Loucy (cell line): ENCODE measurements at regions not wholly inside any gene's neighbourhood (a gene's known extent, or its start where the extent isn't known, plus 50 kb on each side); places are given as distances from the start of the nearest gene placed in this dataset.

Experiments
- H2AFZ ChIP-seq: fragments of 200-600 bp; sonication (generic); 2 replicates; pipeline ENCODE4 v1.6.0; 2016; ENCODE audit warnings: antibody characterized with exemption, mild to moderate bottlenecking, low read length, moderate library complexity
- H3F3A ChIP-seq: fragments of 200-600 bp; 2 replicates; pipeline ENCODE4 v1.6.0; 2016; ENCODE audit warnings: antibody characterized with exemption, low read depth, mild to moderate bottlenecking
- H3K27me3 ChIP-seq: fragments of 200-600 bp; sonication (generic); 2 replicates; pipeline ENCODE4 v1.6.1; 2014; ENCODE audit warnings: low read length, mild to moderate bottlenecking; ENCODE audit not compliant: insufficient read depth, poor library complexity, severe bottlenecking
- H3K36me3 ChIP-seq: fragments of 200-600 bp; sonication (generic); 2 replicates; pipeline ENCODE4 v1.6.1; 2016; ENCODE audit warnings: low read length; ENCODE audit not compliant: insufficient read depth
- H3K4me1 ChIP-seq: fragments of 200-600 bp; sonication (generic); 2 replicates; pipeline ENCODE4 v1.5.1; 2014; ENCODE audit warnings: low read length, mild to moderate bottlenecking; ENCODE audit not compliant: insufficient read depth, poor library complexity, severe bottlenecking
- H3K4me2 ChIP-seq: fragments of 200-600 bp; sonication (generic); 2 replicates; pipeline ENCODE4 v1.6.0; 2014; ENCODE audit warnings: antibody characterized with exemption, low read length, low read depth, mild to moderate bottlenecking; ENCODE audit not compliant: poor library complexity, severe bottlenecking
- H3K4me3 ChIP-seq: fragments of 200-600 bp; sonication (generic); 2 replicates; pipeline ENCODE4 v1.5.1; 2014; ENCODE audit warnings: low read length, mild to moderate bottlenecking, mixed read lengths; ENCODE audit not compliant: poor library complexity, severe bottlenecking
- H3K79me2 ChIP-seq: fragments of 200-600 bp; sonication (generic); 2 replicates; pipeline ENCODE4 v1.6.1; 2014; ENCODE audit warnings: low read length; ENCODE audit not compliant: insufficient read depth
- H3K9ac ChIP-seq: fragments of 200-600 bp; sonication (generic); 2 replicates; pipeline ENCODE4 v1.6.0; 2014; ENCODE audit warnings: mild to moderate bottlenecking, low read depth, low read length, moderate library complexity; ENCODE audit not compliant: poor library complexity, severe bottlenecking
- H3K9me2 ChIP-seq: fragments of 200-600 bp; sonication (generic); replicated peaks from 2 replicates; pipeline ENCODE4 v1.6.1; 2016; ENCODE audit warnings: low read depth, low read length, mixed read lengths
- H3K9me3 ChIP-seq: fragments of 200-600 bp; sonication (generic); 2 replicates; pipeline ENCODE4 v1.6.1; 2014; ENCODE audit warnings: mild to moderate bottlenecking, antibody characterized with exemption, low read length, low read depth; ENCODE audit not compliant: insufficient read depth
- H4K20me1 ChIP-seq: fragments of 200-600 bp; sonication (generic); 2 replicates; pipeline ENCODE4 v1.6.0; 2014; ENCODE audit warnings: antibody characterized with exemption, low read length, mild to moderate bottlenecking; ENCODE audit not compliant: insufficient read depth, poor library complexity, severe bottlenecking
- CTCF ChIP-seq: fragments of 200-600 bp; sonication (generic); conservative IDR thresholded peaks from 2 replicates; pipeline ENCODE4 v1.5.1; 2014; ENCODE audit warnings: mild to moderate bottlenecking, antibody characterized with exemption, low read length
- EZH2phosphoT487 ChIP-seq: fragments of 200-600 bp; IDR thresholded peaks from 2 replicates; pipeline ENCODE4 v1.6.1; 2018; ENCODE audit warnings: antibody characterized with exemption, mild to moderate bottlenecking, moderate library complexity, borderline replicate concordance

- no peaks in the 10 kb centered on the region for H3K9me3 ChIP-seq
Measured at GRCh38 chr12:105825141-105825540, 313.6 kb downstream of the NUAK1 start.

GRCh38 chr12:105831372-105831771, 307.4 kb downstream of the NUAK1 start:
- no peaks in the 10 kb centered on the region for H3K9me2 ChIP-seq
- no peaks in the 10 kb centered on the region for H3K79me2 ChIP-seq
- no peak overlapping the region for H3K4me3 ChIP-seq
- H3F3A ChIP-seq, result no peaks in the 10 kb centered on the region
- TF ChIP-seq EZH2phosphoT487, result no peak
- no peaks in the 10 kb centered on the region for H3K36me3 ChIP-seq
- H2AFZ ChIP-seq, result no peak overlapping the region
- H3K27me3 ChIP-seq, result no peaks in the 10 kb centered on the region
- no peaks in the 10 kb centered on the region for H4K20me1 ChIP-seq
- H3K4me1 ChIP-seq, result no peaks in the 10 kb centered on the region
- H3K9me3 ChIP-seq, result no peaks in the 10 kb centered on the region
- H3K9ac ChIP-seq, result no peak overlapping the region
- H3K4me2 ChIP-seq, result no peak overlapping the region

More at GRCh38 chr12:105825141-105825540, 313.6 kb downstream of the NUAK1 start:
- Histone ChIP-seq H3K4me2 (no peak overlapping the region), H3K9ac (no peak overlapping the region), H3K4me1 (no peaks in the 10 kb centered on the region), H3F3A (no peaks in the 10 kb centered on the region), H4K20me1 (no peaks in the 10 kb centered on the region), H3K79me2 (no peaks in the 10 kb centered on the region), H3K36me3 (no peaks in the 10 kb centered on the region), H3K27me3 (no peaks in the 10 kb centered on the region), H2AFZ (no peak overlapping the region), H3K9me2 (no peaks in the 10 kb centered on the region), H3K4me3 (no peak overlapping the region)
- no peak for TF ChIP-seq EZH2phosphoT487
- no peak for TF ChIP-seq CTCF

DNA sequence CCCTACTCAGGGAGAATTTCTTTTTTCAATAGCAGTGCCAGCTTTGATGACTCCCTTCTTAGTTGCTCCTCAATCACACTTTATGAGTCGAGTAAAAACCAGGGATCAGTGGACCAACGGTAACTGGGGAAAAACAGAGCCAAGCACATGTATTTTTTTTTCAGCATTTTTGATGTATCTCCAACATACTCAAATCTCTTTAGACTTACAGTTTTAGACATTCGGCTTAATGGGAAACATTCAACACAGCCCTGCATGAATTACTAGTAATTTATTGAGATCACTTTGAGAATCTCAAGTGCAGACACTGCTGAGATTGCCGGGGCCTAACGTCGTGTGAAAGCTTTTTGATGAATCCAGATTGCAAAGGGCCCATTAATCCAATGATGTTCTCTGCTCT, 306.7 kb downstream of the NUAK1 start:
- no peaks in the 10 kb centered on the region for H3K27me3 ChIP-seq
- TF ChIP-seq CTCF, result no peak
- no peak for TF ChIP-seq EZH2phosphoT487

GRCh38 chr12:105832806-105833205, 305.9 kb downstream of the NUAK1 start:
- Histone ChIP-seq H3K36me3 (no peaks in the 10 kb centered on the region), H3K4me2 (no peak overlapping the region), H3K27me3 (no peaks in the 10 kb centered on the region), H3K4me1 (no peaks in the 10 kb centered on the region), H3F3A (no peaks in the 10 kb centered on the region), H3K79me2 (no peaks in the 10 kb centered on the region), H4K20me1 (no peaks in the 10 kb centered on the region), H3K9me2 (no peaks in the 10 kb centered on the region), H3K4me3 (no peak overlapping the region), H2AFZ (no peak overlapping the region), H3K9ac (no peak overlapping the region), H3K9me3 (no peaks in the 10 kb centered on the region)
- no peak for TF ChIP-seq EZH2phosphoT487
- TF ChIP-seq CTCF, result no peak

More for the DNA sequence above, 306.7 kb downstream of the NUAK1 start:
- Histone ChIP-seq H3K36me3 (no peaks in the 10 kb centered on the region), H3K9me3 (no peaks in the 10 kb centered on the region), H2AFZ (no peak overlapping the region), H3K9me2 (no peaks in the 10 kb centered on the region), H3K79me2 (no peaks in the 10 kb centered on the region), H3K4me1 (no peaks in the 10 kb centered on the region), H4K20me1 (no peaks in the 10 kb centered on the region), H3K4me3 (no peak overlapping the region), H3K4me2 (no peak overlapping the region), H3F3A (no peaks in the 10 kb centered on the region), H3K9ac (no peak overlapping the region)
